ENCODE measurements at regions not wholly inside any gene's neighbourhood (a gene's known extent, or its start where the extent isn't known, plus 50 kb on each side); places are given as distances from the start of the nearest gene placed in this dataset.

- TF ChIP-seq RXRA (IDR thresholded peaks at IDR 0.05; ENCODE audit: insufficient read depth, low read depth, low read length) = no peak
- no peak for TF ChIP-seq SIN3A (conservative IDR thresholded peaks at IDR 0.05 in 1 of 2, IDR thresholded peaks at IDR 0.05 in 1 of 2; ENCODE audit: low read depth in 1 of 2, low read length in 2 of 2)
- no peak for TF ChIP-seq ZNF274 (IDR thresholded peaks at IDR 0.05; ENCODE audit: borderline replicate concordance, extremely low read depth, low read length)
- no peak for TF ChIP-seq CHD1 (IDR thresholded peaks at IDR 0.05; ENCODE audit: low read depth, low read length)
- TF ChIP-seq SP2 (IDR thresholded peaks at IDR 0.05; ENCODE audit: low read length) = no peak
- TF ChIP-seq TAF7 (optimal IDR thresholded peaks at IDR 0.05; ENCODE audit: borderline replicate concordance, low read depth, low read length) = no peak
- no peak for TF ChIP-seq MAX (IDR thresholded peaks at IDR 0.05)
- TF ChIP-seq KDM4A (IDR thresholded peaks at IDR 0.05; ENCODE audit: low read depth, low read length, severe bottlenecking) = no peak
- no peak for TF ChIP-seq SIX5 (IDR thresholded peaks at IDR 0.05; ENCODE audit: low read depth, low read length)
- TF ChIP-seq NANOG (IDR thresholded peaks at IDR 0.05; ENCODE audit: insufficient read depth, low read depth, low read length, poor library complexity, severe bottlenecking) = no peak
- no peak for TF ChIP-seq EP300 (IDR thresholded peaks at IDR 0.05; ENCODE audit: borderline replicate concordance in 1 of 2, low read depth in 2 of 2, low read length in 2 of 2)
- TF ChIP-seq BCL11A (IDR thresholded peaks at IDR 0.05; ENCODE audit: low read depth in 2 of 2, low read length in 2 of 2) = no peak
- no peak for TF ChIP-seq TCF12 (IDR thresholded peaks at IDR 0.05; ENCODE audit: low read depth, low read length)
- no peak for TF ChIP-seq SP1 (IDR thresholded peaks at IDR 0.05; ENCODE audit: low read depth, low read length)
- Histone ChIP-seq H3K4ac (replicated peaks; ENCODE audit: insufficient read length, low read depth, low read length) (no peak overlapping the region), H3K79me1 (ENCODE audit: low read depth, low read length) (no peaks in the 10 kb centered on the region), H3K18ac (ENCODE audit: extremely low read depth, low read length) (no peak overlapping the region), H2BK120ac (replicated peaks; ENCODE audit: low read depth, low read length) (no peak overlapping the region), H4K20me1 (replicated peaks in 1 of 2; ENCODE audit: control insufficient read depth in 1 of 2, insufficient read depth in 2 of 2, low read length in 2 of 2) (no peaks in the 10 kb centered on the region), H4K91ac (replicated peaks; ENCODE audit: insufficient read length, low read length) (no peak overlapping the region), H3K36me3 (ENCODE audit: control insufficient read depth in 2 of 4, insufficient read depth in 4 of 4, low read length in 3 of 4) (no peaks in the 10 kb centered on the region), H2BK5ac (ENCODE audit: low read depth, low read length) (no peak overlapping the region), H2BK15ac (ENCODE audit: low read length) (no peak overlapping the region), H3K56ac (replicated peaks; ENCODE audit: insufficient read length, low read depth, low read length) (no peak overlapping the region), H3K4me1 (replicated peaks in 1 of 4; ENCODE audit: control insufficient read depth in 3 of 4, insufficient read depth in 4 of 4, low read length in 3 of 4) (no peaks in the 10 kb centered on the region), H3K27ac (ENCODE audit: low read depth, low read length) (no peak overlapping the region), H3K23ac (ENCODE audit: insufficient read length) (no peak overlapping the region), H3K9me3 (ENCODE audit: insufficient read depth in 2 of 2, low read depth in 1 of 2, low read length in 1 of 2) (no peaks in the 10 kb centered on the region), H3K4me2 (ENCODE audit: insufficient read depth in 1 of 2, low read depth in 2 of 2, low read length in 2 of 2) (no peak overlapping the region), H4K5ac (ENCODE audit: insufficient read length, low read depth, low read length) (no peak overlapping the region), H3K79me2 (ENCODE audit: control insufficient read depth in 1 of 2, insufficient read depth in 2 of 2, low read length in 2 of 2) (no peaks in the 10 kb centered on the region), H3K23me2 (ENCODE audit: low read depth, low read length) (no peaks in the 10 kb centered on the region), H2BK12ac (ENCODE audit: low read depth, low read length) (no peak overlapping the region), H2AFZ (ENCODE audit: low read length) (no peak overlapping the region), H4K8ac (ENCODE audit: extremely low read depth, insufficient read depth, low read length) (no peak overlapping the region), H3K9ac (replicated peaks in 1 of 4; ENCODE audit: extremely low read depth in 1 of 4, low read depth in 3 of 4, low read length in 3 of 4) (no peak overlapping the region), H3K14ac (ENCODE audit: insufficient read length) (no peak overlapping the region), H3K4me3 (ENCODE audit: extremely low read depth in 1 of 4, insufficient read depth in 2 of 4, low read depth in 3 of 4, low read length in 4 of 4) (no peak overlapping the region), H3K27me3 (replicated peaks in 1 of 4; ENCODE audit: control insufficient read depth in 3 of 4, extremely low read depth in 1 of 4, insufficient read depth in 3 of 4, low read length in 3 of 4) (no peaks in the 10 kb centered on the region), H2BK20ac (ENCODE audit: low read length) (no peak overlapping the region), H2AK5ac (ENCODE audit: low read depth, low read length) (no peak overlapping the region)
- CTCF ChIA-PET (ENCODE audit: partially characterized antibody) = interaction anchor here (1.6 kb wide), 1 partner anchor 357 kb away, joined by 5 read pairs; no protein-coding TSS in a partner anchor
- DNase-seq (ENCODE audit: low read depth in 1 of 2, low spot score in 2 of 2) (no peak), FAIRE-seq (no peak)
- POLR2A ChIA-PET (ENCODE audit: partially characterized antibody) = no interaction called here
- 99% methylated on average over 3 of the region's 3 CpGs; no CpG with 5 or more reads in 1 of the 2 experiments for WGBS, 2 experiments (ENCODE audit: extremely low coverage in 1 of 2, insufficient coverage in 1 of 2, insufficient read length in 1 of 2, insufficient replicate concordance in 2 of 2, low coverage in 1 of 2, low lambda C conversion rate in 2 of 2, missing lambda C conversion rate in 1 of 2)
Measured at GRCh38 chr9:28079677-28080076, 506.4 kb upstream of the C9orf72 start.
